ENCODE measurements at regions not wholly inside any gene's neighbourhood (a gene's known extent, or its start where the extent isn't known, plus 50 kb on each side); places are given as distances from the start of the nearest gene placed in this dataset.

GRCh38 chr10:58990693-58991092 lies 185.8 kb upstream of the PHYHIPL start:
- Mint-ChIP-seq H3K27ac (no peak overlapping the region), H3K9me3 (peaks cover 9% of the 10 kb centered on the region), H3K4me1 (ENCODE audit: unreplicated experiment) (peaks cover 18% of the 10 kb centered on the region), H3K4me3 (no peak overlapping the region), H3K36me3 (no peaks in the 10 kb centered on the region), H3K27me3 (no peaks in the 10 kb centered on the region)
- TF ChIP-seq CTCF (conservative IDR thresholded peaks at IDR 0.05): no peak
- no peak for DNase-seq (ENCODE audit: extremely low spot score, unreplicated experiment)

- DNase-seq (ENCODE audit: extremely low spot score, unreplicated experiment): no peak
- Mint-ChIP-seq H3K4me1 (ENCODE audit: unreplicated experiment) (peaks cover 18% of the 10 kb centered on the region), H3K36me3 (no peaks in the 10 kb centered on the region), H3K4me3 (no peak overlapping the region), H3K27me3 (no peaks in the 10 kb centered on the region), H3K27ac (no peak overlapping the region), H3K9me3 (peaks cover 9% of the 10 kb centered on the region)
- TF ChIP-seq CTCF (conservative IDR thresholded peaks at IDR 0.05): no peak
Measured at GRCh38 chr10:58991856-58992255, 184.6 kb upstream of the PHYHIPL start.

DNA sequence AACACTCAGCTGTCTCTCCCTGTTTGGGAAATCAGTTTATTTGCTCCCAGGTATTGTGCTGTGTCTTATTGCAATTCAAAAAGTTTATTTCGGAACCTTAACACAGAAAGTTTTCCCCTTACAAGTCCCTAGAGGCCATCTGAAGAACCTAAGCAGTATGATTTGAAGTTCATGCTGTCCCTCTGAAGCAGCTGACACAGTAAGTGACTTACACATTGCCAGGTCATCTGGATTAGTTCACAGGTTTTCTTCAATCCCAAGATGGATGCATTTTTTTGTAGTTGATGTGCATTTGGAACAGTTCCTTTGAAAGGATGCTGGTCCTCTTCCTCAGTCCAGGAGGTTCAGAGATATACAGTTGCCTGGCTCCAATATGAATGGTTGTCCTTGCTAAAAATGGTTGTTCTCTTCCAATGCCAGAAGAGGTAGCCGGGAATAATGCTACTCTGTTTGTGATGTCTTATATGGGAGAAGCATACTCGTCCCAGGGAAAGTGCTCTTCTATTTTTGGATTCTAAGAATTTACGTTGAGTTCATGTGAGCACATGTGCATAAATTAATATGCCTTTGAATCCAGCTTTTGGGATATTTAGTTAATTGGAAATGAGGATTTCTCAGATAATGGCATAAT lies 183.5 kb upstream of the PHYHIPL start:
- H3K4me1 Mint-ChIP-seq (ENCODE audit: unreplicated experiment): peaks cover 18% of the 10 kb centered on the region
- H3K4me3 Mint-ChIP-seq: no peak overlapping the region
- peaks cover 9% of the 10 kb centered on the region for H3K9me3 Mint-ChIP-seq
- H3K27ac Mint-ChIP-seq: no peak overlapping the region
- TF ChIP-seq CTCF (conservative IDR thresholded peaks at IDR 0.05): no peak
- H3K36me3 Mint-ChIP-seq: no peaks in the 10 kb centered on the region
- no peaks in the 10 kb centered on the region for H3K27me3 Mint-ChIP-seq
- no peak for DNase-seq (ENCODE audit: extremely low spot score, unreplicated experiment)

- H3K27ac Mint-ChIP-seq: no peak overlapping the region
- H3K27me3 Mint-ChIP-seq: no peaks in the 10 kb centered on the region
- H3K4me3 Mint-ChIP-seq: no peak overlapping the region
- no peak for TF ChIP-seq CTCF (conservative IDR thresholded peaks at IDR 0.05)
- H3K36me3 Mint-ChIP-seq: no peaks in the 10 kb centered on the region
- DNase-seq (ENCODE audit: extremely low spot score, unreplicated experiment): no peak
- peaks cover 18% of the 10 kb centered on the region for H3K4me1 Mint-ChIP-seq (ENCODE audit: unreplicated experiment)
- H3K9me3 Mint-ChIP-seq: peaks cover 9% of the 10 kb centered on the region
Measured at GRCh38 chr10:58993480-58994221, 182.8 kb upstream of the PHYHIPL start.

DNA sequence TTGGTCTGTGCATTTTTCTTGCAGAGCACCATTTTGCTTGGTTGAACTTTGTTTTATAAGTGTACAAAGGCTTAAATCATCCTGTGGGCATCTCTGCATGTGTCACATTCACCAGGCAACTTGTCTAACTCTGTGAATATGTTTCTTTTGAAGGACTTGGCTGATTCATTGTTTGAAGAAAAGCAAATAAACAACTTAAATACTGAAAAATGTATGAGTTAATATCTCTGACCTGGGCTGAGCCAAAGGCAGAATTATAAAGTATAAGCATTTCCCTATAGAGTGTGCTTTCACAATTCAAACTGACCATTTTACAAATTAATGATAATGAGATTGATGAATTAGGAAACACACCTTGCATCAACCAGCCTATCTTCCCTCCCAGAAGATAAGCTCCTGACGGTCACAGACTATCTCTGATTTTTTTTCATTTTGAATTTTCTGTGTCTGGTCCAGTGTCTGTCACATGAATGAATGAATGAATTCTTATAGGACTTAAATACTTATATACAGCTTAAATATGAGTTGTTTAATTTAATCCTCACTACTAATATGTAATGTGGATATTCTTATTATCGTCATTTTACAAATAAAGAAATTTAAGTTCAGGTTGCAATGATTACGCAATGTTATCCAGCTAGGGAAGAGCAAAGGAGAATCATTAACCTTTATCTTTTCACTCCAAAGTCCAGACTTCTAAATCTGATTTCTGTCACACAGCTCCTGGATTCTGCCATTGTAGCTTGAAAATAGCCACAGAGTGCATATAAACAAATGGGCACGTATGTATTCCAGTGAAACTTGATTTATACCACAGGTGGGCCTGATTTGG lies 182.0 kb upstream of the PHYHIPL start:
- no peak overlapping the region for H3K27ac Mint-ChIP-seq
- H3K4me3 Mint-ChIP-seq: no peak overlapping the region
- DNase-seq (ENCODE audit: extremely low spot score, unreplicated experiment): no peak
- H3K9me3 Mint-ChIP-seq: peaks cover 3% of the 10 kb centered on the region
- peaks cover 24% of the 10 kb centered on the region for H3K4me1 Mint-ChIP-seq (ENCODE audit: unreplicated experiment)
- no peaks in the 10 kb centered on the region for H3K36me3 Mint-ChIP-seq
- TF ChIP-seq CTCF (conservative IDR thresholded peaks at IDR 0.05): no peak
- H3K27me3 Mint-ChIP-seq: no peaks in the 10 kb centered on the region
